ENCODE measurements at regions not wholly inside any gene's neighbourhood (a gene's known extent, or its start where the extent isn't known, plus 50 kb on each side); places are given as distances from the start of the nearest gene placed in this dataset.

- no peak for TF ChIP-seq EZH2 (IDR thresholded peaks at IDR 0.05; ENCODE audit: insufficient read depth, poor library complexity, severe bottlenecking)
- TF ChIP-seq EZH2phosphoT487 (IDR thresholded peaks at IDR 0.05; ENCODE audit: insufficient read depth, low read depth) = no peak
These were observed 76.2 kb upstream of the PLXNA4 start for GRCh38 chr7:132652507-132652906.
